SK-N-SH (cell line): ENCODE measurements at regions not wholly inside any gene's neighbourhood (a gene's known extent, or its start where the extent isn't known, plus 50 kb on each side); places are given as distances from the start of the nearest gene placed in this dataset.
"Not testable (repeated sequence)": the region's sequence is repeated elsewhere in the genome, so short reads cannot be mapped to it uniquely, and the experiment has no call there.

ENCODE experiments used
- CTCF ChIA-PET: fragments of 300-600, 350-600 bp; formaldehyde crosslinking; extraction: SDS; loops from one replicate; lab custom pipeline; 2021; lab: Yijun Ruan, JAX
- POLR2A ChIA-PET: fragments of 350-600 bp; sonication (Branson Sonifier 250); formaldehyde crosslinking; extraction: SDS; loops from one replicate; lab custom pipeline; 2020; ENCODE audit warnings: antibody characterized with exemption, inconsistent platforms; lab: Yijun Ruan, JAX
- DNase-seq: peaks from one replicate; pipeline ENCODE4 v3.0.0; 2012
- H2AFZ ChIP-seq: fragments of 200-600 bp; sonication (generic); 2 replicates; pipeline ENCODE4 v1.8.1; 2016; ENCODE audit warnings: antibody characterized with exemption, mild to moderate bottlenecking, low read depth
- H3F3A ChIP-seq: fragments of 200-600 bp; sonication (generic); replicated peaks from 2 replicates; pipeline ENCODE3; 2016; ENCODE audit warnings: antibody characterized with exemption, mild to moderate bottlenecking; ENCODE audit not compliant: insufficient read depth
- H3K27ac ChIP-seq, 2 experiments: fragments of 200-500 bp in 1 of 2; fragments of 200-600 bp in 1 of 2; sonication (Bioruptor generic) in 1 of 2; sonication (generic), shearing (Covaris generic) in 1 of 2; 2 replicates each; pipeline versions ENCODE4 v1.5.1 to v1.6.1; 2014 to 2016; ENCODE audit warnings: low read depth in 2 of 2, inconsistent platforms in 1 of 2, low read length in 1 of 2, mild to moderate bottlenecking in 1 of 2, mixed read lengths in 1 of 2
- H3K27me3 ChIP-seq: fragments of 200-600 bp; sonication (generic), shearing (Covaris generic); 2 replicates; pipeline ENCODE4 v1.6.1; 2016; ENCODE audit warnings: mixed run types; ENCODE audit not compliant: insufficient read depth
- H3K36me3 ChIP-seq, 2 experiments: fragments of 200-500 bp in 1 of 2; fragments of 200-600 bp in 1 of 2; sonication (Bioruptor generic) in 1 of 2; sonication (generic) in 1 of 2; replicated peaks in 1 of 2; 2 replicates each; pipeline versions ENCODE3 to v1.5.1; 2014 to 2016; ENCODE audit warnings: low read length in 1 of 2, mild to moderate bottlenecking in 1 of 2; ENCODE audit not compliant: insufficient read depth in 2 of 2, control insufficient read depth in 1 of 2
- H3K4me1 ChIP-seq, 2 experiments: fragments of 200-500 bp in 1 of 2; fragments of 200-600 bp in 1 of 2; sonication (Bioruptor generic) in 1 of 2; sonication (generic), shearing (Covaris generic) in 1 of 2; 2 replicates each; pipeline versions ENCODE4 v1.5.1 to v1.6.1; 2014 to 2016; ENCODE audit warnings: low read depth in 1 of 2, low read length in 1 of 2, mixed run types in 1 of 2; ENCODE audit not compliant: insufficient read depth in 2 of 2, control insufficient read depth in 1 of 2
- H3K4me2 ChIP-seq: fragments of 200-600 bp; sonication (generic), shearing (Covaris generic); 2 replicates; pipeline ENCODE4 v1.6.1; 2017; ENCODE audit warnings: mixed run types
- H3K4me3 ChIP-seq, 2 experiments: fragments of 200-500 bp in 1 of 2; fragments of 200-600 bp in 1 of 2; sonication (Bioruptor generic) in 1 of 2; sonication (generic), shearing (Covaris generic) in 1 of 2; 2 replicates each; pipeline versions ENCODE4 v1.5.1 to v1.8.1; 2014 to 2016; ENCODE audit warnings: low read depth in 2 of 2, inconsistent platforms in 1 of 2, low read length in 1 of 2, mild to moderate bottlenecking in 1 of 2, mixed read lengths in 1 of 2, moderate library complexity in 1 of 2
- H3K79me2 ChIP-seq: fragments of 200-600 bp; sonication (generic); 2 replicates; pipeline ENCODE4 v1.8.1; 2017; ENCODE audit warnings: mild to moderate bottlenecking; ENCODE audit not compliant: insufficient read depth
- H3K9ac ChIP-seq: fragments of 200-600 bp; sonication (generic); 2 replicates; pipeline ENCODE4 v1.6.1; 2017; ENCODE audit warnings: mixed run types
- H3K9me2 ChIP-seq: fragments of 200-600 bp; sonication (generic); 2 replicates; pipeline ENCODE4 v1.6.1; 2017; ENCODE audit warnings: mixed run types
- H3K9me3 ChIP-seq: fragments of 200-600 bp; sonication (generic); 2 replicates; pipeline ENCODE4 v1.6.1; 2017; ENCODE audit warnings: mixed run types, mild to moderate bottlenecking, moderate library complexity
- H4K20me1 ChIP-seq: fragments of 200-600 bp; sonication (generic); 2 replicates; pipeline ENCODE4 v1.6.1; 2017; ENCODE audit warnings: mild to moderate bottlenecking, mixed run types; ENCODE audit not compliant: insufficient read depth
- GABPA ChIP-seq: IDR thresholded peaks from 2 replicates; pipeline ENCODE4 v1.4.0; 2012; ENCODE audit warnings: low read depth, mild to moderate bottlenecking
- WGBS: methylation state at CpG from one replicate; pipeline ENCODE4 v1.1.6; 2017; ENCODE audit warnings: low lambda C conversion rate; 5-methylcytosine and 5-hydroxymethylcytosine counted together

- H3K79me2 ChIP-seq, H3K4me2 ChIP-seq, CTCF ChIA-PET, H4K20me1 ChIP-seq, H3K9me2 ChIP-seq, POLR2A ChIA-PET, H2AFZ ChIP-seq, H3K9me3 ChIP-seq, H3K4me1 ChIP-seq, H3F3A ChIP-seq, H3K4me3 ChIP-seq, H3K27ac ChIP-seq, H3K9ac ChIP-seq, H3K36me3 ChIP-seq, DNase-seq: not testable (repeated sequence)
- H3K27me3 ChIP-seq = peaks cover 13% of the 10 kb centered on the region; the same call in 1 of the 2 replicates
- WGBS = no CpG with 5 or more reads among the region's 4 CpGs
Measured at GRCh38 chr7:149950578-149950924, 76.8 kb downstream of the ATP6V0E2 start.

- H2AFZ ChIP-seq, H3F3A ChIP-seq, H3K79me2 ChIP-seq, H4K20me1 ChIP-seq, H3K4me1 ChIP-seq, POLR2A ChIA-PET, H3K4me3 ChIP-seq, H3K27ac ChIP-seq, CTCF ChIA-PET, H3K27me3 ChIP-seq, H3K9me3 ChIP-seq, H3K4me2 ChIP-seq, H3K9me2 ChIP-seq, H3K9ac ChIP-seq, DNase-seq, H3K36me3 ChIP-seq: not testable (repeated sequence)
- 8% methylated on average over 2 of the region's 2 CpGs for WGBS
Measured at GRCh38 chr7:149951579-149951978, 77.8 kb downstream of the ATP6V0E2 start.

GRCh38 chr7:149958880-149959279, 85.1 kb downstream of the ATP6V0E2 start:
- H3K4me1 ChIP-seq, H2AFZ ChIP-seq, H4K20me1 ChIP-seq, POLR2A ChIA-PET, CTCF ChIA-PET, H3K9ac ChIP-seq, H3K36me3 ChIP-seq, H3K4me3 ChIP-seq, H3K79me2 ChIP-seq, H3K27ac ChIP-seq, H3K9me2 ChIP-seq, DNase-seq, H3K27me3 ChIP-seq, H3K9me3 ChIP-seq, H3K4me2 ChIP-seq, H3F3A ChIP-seq: not testable (repeated sequence)
- WGBS = 0% methylated on average over 2 of the region's 2 CpGs

- H3K79me2 ChIP-seq, POLR2A ChIA-PET, CTCF ChIA-PET, H3F3A ChIP-seq, DNase-seq, H3K4me1 ChIP-seq, H3K9ac ChIP-seq, H3K27me3 ChIP-seq, H3K4me2 ChIP-seq, H3K36me3 ChIP-seq, H3K9me3 ChIP-seq, H3K4me3 ChIP-seq, H3K27ac ChIP-seq, H4K20me1 ChIP-seq, H3K9me2 ChIP-seq, H2AFZ ChIP-seq: not testable (repeated sequence)
Measured at GRCh38 chr7:149960863-149961262, 87.1 kb downstream of the ATP6V0E2 start.

- DNase-seq, H3K4me3 ChIP-seq, H3K79me2 ChIP-seq, H3K9me2 ChIP-seq, H3K27me3 ChIP-seq, H3K9ac ChIP-seq, H3K36me3 ChIP-seq, H3K4me2 ChIP-seq, POLR2A ChIA-PET, H3K4me1 ChIP-seq, H3K27ac ChIP-seq, CTCF ChIA-PET, H2AFZ ChIP-seq, H3F3A ChIP-seq, H4K20me1 ChIP-seq, H3K9me3 ChIP-seq: not testable (repeated sequence)
- TF ChIP-seq GABPA = peak; percentile 36; the same call in 1 of the 2 replicates
- WGBS = 11% methylated on average over 2 of the region's 2 CpGs
Measured at GRCh38 chr7:149961878-149962277, 88.1 kb downstream of the ATP6V0E2 start.

- H3F3A ChIP-seq, H2AFZ ChIP-seq, H4K20me1 ChIP-seq, H3K4me3 ChIP-seq, H3K4me2 ChIP-seq, H3K79me2 ChIP-seq, DNase-seq, H3K27ac ChIP-seq, CTCF ChIA-PET, H3K36me3 ChIP-seq, H3K9me2 ChIP-seq, POLR2A ChIA-PET, H3K4me1 ChIP-seq, H3K9me3 ChIP-seq, H3K9ac ChIP-seq: not testable (repeated sequence)
- 9% methylated on average over 8 of the region's 8 CpGs for WGBS
- H3K27me3 ChIP-seq = peaks cover 10% of the 10 kb centered on the region
Measured at GRCh38 chr7:149962685-149963319, 89.0 kb downstream of the ATP6V0E2 start.
